ENCODE measurements at regions not wholly inside any gene's neighbourhood (a gene's known extent, or its start where the extent isn't known, plus 50 kb on each side); places are given as distances from the start of the nearest gene placed in this dataset.

GRCh38 chr3:81439108-81439507 is 322.3 kb downstream of the GBE1 start:
- TF ChIP-seq CTCF (IDR thresholded peaks at IDR 0.05; ENCODE audit: extremely low read depth, missing control alignments) = no peak

GRCh38 chr3:81437683-81438082 is 323.8 kb downstream of the GBE1 start:
- DNase-seq (ENCODE audit: low spot score) = no peak

More at GRCh38 chr3:81439108-81439507, 322.3 kb downstream of the GBE1 start:
- no peak for DNase-seq (ENCODE audit: low spot score)

GRCh38 chr3:81436182-81436581 is 325.3 kb downstream of the GBE1 start:
- no peak for DNase-seq (ENCODE audit: low spot score)
- no peak for TF ChIP-seq CTCF (IDR thresholded peaks at IDR 0.05; ENCODE audit: extremely low read depth, missing control alignments)

More at GRCh38 chr3:81437683-81438082, 323.8 kb downstream of the GBE1 start:
- TF ChIP-seq CTCF (IDR thresholded peaks at IDR 0.05; ENCODE audit: extremely low read depth, missing control alignments) = no peak

- DNase-seq (ENCODE audit: low spot score) = no peak
- no peak for TF ChIP-seq CTCF (IDR thresholded peaks at IDR 0.05; ENCODE audit: extremely low read depth, missing control alignments)
Observed at GRCh38 chr3:81435050-81435449, 326.4 kb downstream of the GBE1 start.

GRCh38 chr3:81434161-81434560 is 327.3 kb downstream of the GBE1 start:
- TF ChIP-seq CTCF (IDR thresholded peaks at IDR 0.05; ENCODE audit: extremely low read depth, missing control alignments) = no peak
- DNase-seq (ENCODE audit: low spot score) = no peak

- DNase-seq (ENCODE audit: low spot score) = no peak
- TF ChIP-seq CTCF (IDR thresholded peaks at IDR 0.05; ENCODE audit: extremely low read depth, missing control alignments) = no peak
Observed at GRCh38 chr3:81433675-81434074, 327.8 kb downstream of the GBE1 start.

- TF ChIP-seq CTCF (IDR thresholded peaks at IDR 0.05; ENCODE audit: extremely low read depth, missing control alignments) = no peak
- no peak for DNase-seq (ENCODE audit: low spot score)
Observed at GRCh38 chr3:81432456-81432855, 329.0 kb downstream of the GBE1 start.

Data from GM20000 (cell line).